Fibroblast of lung (primary cell): ENCODE measurements at regions not wholly inside any gene's neighbourhood (a gene's known extent, or its start where the extent isn't known, plus 50 kb on each side); places are given as distances from the start of the nearest gene placed in this dataset.

ENCODE experiments used
- CTCF ChIP-seq, 2 donors: IDR thresholded peaks in 1 of 2; conservative IDR thresholded peaks in 1 of 2; 1 replicate in 1 of 2; 2 replicates in 1 of 2; pipeline ENCODE4 v1.5.1; 2011 to 2012; ENCODE audit warnings: low read length in 2 of 2, control low read depth in 1 of 2, inconsistent platforms in 1 of 2, low read depth in 1 of 2, mild to moderate bottlenecking in 1 of 2
- EZH2 ChIP-seq: IDR thresholded peaks from 2 replicates; pipeline ENCODE4 v1.5.1; 2012; ENCODE audit warnings: low read length, control low read depth, mild to moderate bottlenecking; ENCODE audit errors: missing control alignments

GRCh38 chr6:133165235-133165634, 75.9 kb upstream of the EYA4 start:
- no peak for TF ChIP-seq CTCF (conservative IDR thresholded peaks at IDR 0.05 in 1 of 2, IDR thresholded peaks at IDR 0.05 in 1 of 2; ENCODE audit: low read depth in 1 of 2, low read length in 2 of 2)
- TF ChIP-seq EZH2, result no peak
